Hepatocyte (in vitro differentiated cells): ENCODE measurements at regions not wholly inside any gene's neighbourhood (a gene's known extent, or its start where the extent isn't known, plus 50 kb on each side); places are given as distances from the start of the nearest gene placed in this dataset.

ENCODE experiments used
- DNase-seq: peaks from one replicate; pipeline ENCODE4 v3.0.0-alpha.2; 2016; ENCODE audit warnings: low spot score
- H2AFZ ChIP-seq: fragments of 200-600 bp; sonication (generic); 2 replicates; pipeline ENCODE4 v1.6.0; 2016; ENCODE audit warnings: antibody characterized with exemption, mild to moderate bottlenecking
- H3K27ac ChIP-seq: fragments of 200-600 bp; sonication (generic); 2 replicates; pipeline ENCODE4 v1.5.1; 2016; ENCODE audit warnings: mild to moderate bottlenecking
- H3K27me3 ChIP-seq: fragments of 200-600 bp; sonication (generic); 2 replicates; pipeline ENCODE4 v1.6.1; 2016
- H3K36me3 ChIP-seq: fragments of 200-600 bp; sonication (generic); replicated peaks from 2 replicates; pipeline ENCODE4 v1.5.1; 2016; ENCODE audit warnings: low read depth; ENCODE audit not compliant: insufficient read depth
- H3K4me1 ChIP-seq: fragments of 200-600 bp; sonication (generic); 2 replicates; pipeline ENCODE4 v1.5.1; 2016; ENCODE audit warnings: mild to moderate bottlenecking, moderate library complexity; ENCODE audit not compliant: insufficient read depth
- H3K4me2 ChIP-seq: fragments of 200-600 bp; sonication (generic); 2 replicates; pipeline ENCODE4 v1.6.0; 2016
- H3K4me3 ChIP-seq: fragments of 200-600 bp; sonication (generic); 2 replicates; pipeline ENCODE4 v1.5.1; 2016; ENCODE audit warnings: mild to moderate bottlenecking
- H3K79me2 ChIP-seq: fragments of 200-600 bp; sonication (generic); 2 replicates; pipeline ENCODE4 v1.6.0; 2017; ENCODE audit warnings: mild to moderate bottlenecking
- H3K9me2 ChIP-seq: fragments of 200-600 bp; sonication (generic); replicated peaks from 2 replicates; pipeline ENCODE4 v1.6.0; 2017; ENCODE audit warnings: mild to moderate bottlenecking; ENCODE audit not compliant: insufficient read depth
- H3K9me3 ChIP-seq: fragments of 200-600 bp; sonication (generic); 2 replicates; pipeline ENCODE4 v1.5.1; 2016; ENCODE audit warnings: low read depth, mild to moderate bottlenecking
- H4K20me1 ChIP-seq: fragments of 200-600 bp; sonication (generic); 2 replicates; pipeline ENCODE4 v1.6.0; 2016; ENCODE audit warnings: mild to moderate bottlenecking; ENCODE audit not compliant: insufficient read depth, poor library complexity, severe bottlenecking
- CTCF ChIP-seq: fragments of 200-600 bp; sonication (generic); IDR thresholded peaks from 2 replicates; pipeline ENCODE4 v1.5.1; 2016; ENCODE audit warnings: antibody characterized with exemption, mild to moderate bottlenecking; ENCODE audit not compliant: poor library complexity
- EZH2 ChIP-seq: fragments of 200-600 bp; sonication (generic); IDR thresholded peaks from 2 replicates; pipeline ENCODE4 v1.6.1; 2016; ENCODE audit warnings: antibody characterized with exemption, mild to moderate bottlenecking, borderline replicate concordance
- EZH2phosphoT487 ChIP-seq: fragments of 200-600 bp; sonication (generic); IDR thresholded peaks from one replicate; pipeline ENCODE4 v1.6.1; 2018; ENCODE audit warnings: antibody characterized with exemption, mild to moderate bottlenecking, low read depth, moderate library complexity; ENCODE audit not compliant: unreplicated experiment, severe bottlenecking
- WGBS: methylation state at CpG from one replicate; pipeline ENCODE4 v1.1.6; 2016; ENCODE audit warnings: low lambda C conversion rate; ENCODE audit errors: missing lambda C conversion rate; 5-methylcytosine and 5-hydroxymethylcytosine counted together

- H3K27me3 ChIP-seq, result no peaks in the 10 kb centered on the region
- no peak for DNase-seq
- H4K20me1 ChIP-seq, result no peaks in the 10 kb centered on the region
- H3K79me2 ChIP-seq, result no peaks in the 10 kb centered on the region
- H3K9me3 ChIP-seq, result no peaks in the 10 kb centered on the region
- H2AFZ ChIP-seq, result no peak overlapping the region
- H3K9me2 ChIP-seq, result no peaks in the 10 kb centered on the region
- TF ChIP-seq EZH2 (no peak), EZH2phosphoT487 (no peak), CTCF (no peak)
- 38% methylated on average over 2 of the region's 2 CpGs for WGBS
- H3K27ac ChIP-seq, result no peak overlapping the region
- H3K4me2 ChIP-seq, result no peak overlapping the region
- no peaks in the 10 kb centered on the region for H3K36me3 ChIP-seq
- H3K4me3 ChIP-seq, result no peak overlapping the region
- peaks cover 7% of the 10 kb centered on the region for H3K4me1 ChIP-seq
Measured at GRCh38 chr15:87712211-87712610, 544.3 kb downstream of the NTRK3 start.

- no peaks in the 10 kb centered on the region for H3K9me2 ChIP-seq
- no peaks in the 10 kb centered on the region for H3K9me3 ChIP-seq
- H3K4me2 ChIP-seq, result peak overlapping the region; percentile 48
- DNase-seq, result no peak
- no peak overlapping the region for H2AFZ ChIP-seq
- H3K79me2 ChIP-seq, result no peaks in the 10 kb centered on the region
- H3K27ac ChIP-seq, result peak overlapping the region; percentile 13
- no peaks in the 10 kb centered on the region for H4K20me1 ChIP-seq
- WGBS, result 31% methylated on average over 6 of the region's 6 CpGs
- TF ChIP-seq EZH2phosphoT487, result no peak
- TF ChIP-seq EZH2, result no peak
- no peak for TF ChIP-seq CTCF
- no peaks in the 10 kb centered on the region for H3K27me3 ChIP-seq
- no peak overlapping the region for H3K4me3 ChIP-seq
- peaks cover 7% of the 10 kb centered on the region for H3K4me1 ChIP-seq
- H3K36me3 ChIP-seq, result no peaks in the 10 kb centered on the region
Measured at GRCh38 chr15:87711026-87711425, 545.5 kb downstream of the NTRK3 start.

GRCh38 chr15:87710406-87710805, 546.1 kb downstream of the NTRK3 start:
- Histone ChIP-seq H3K4me2 (no peak overlapping the region), H3K79me2 (no peaks in the 10 kb centered on the region), H3K9me2 (no peaks in the 10 kb centered on the region), H3K9me3 (no peaks in the 10 kb centered on the region), H3K36me3 (no peaks in the 10 kb centered on the region), H2AFZ (no peak overlapping the region), H3K27ac (peak overlapping the region; percentile 47), H3K4me3 (no peak overlapping the region), H4K20me1 (no peaks in the 10 kb centered on the region), H3K4me1 (peaks cover 7% of the 10 kb centered on the region), H3K27me3 (no peaks in the 10 kb centered on the region)
- DNase-seq, result peak; percentile 39
- TF ChIP-seq CTCF (no peak), EZH2phosphoT487 (no peak), EZH2 (no peak)
- 58% methylated on average over 7 of the region's 7 CpGs for WGBS

- H2AFZ ChIP-seq, result no peak overlapping the region
- H3K4me1 ChIP-seq, result peaks cover 7% of the 10 kb centered on the region
- WGBS, result 75% methylated on average over 5 of the region's 5 CpGs
- no peaks in the 10 kb centered on the region for H3K79me2 ChIP-seq
- H4K20me1 ChIP-seq, result no peaks in the 10 kb centered on the region
- no peak for DNase-seq
- no peaks in the 10 kb centered on the region for H3K36me3 ChIP-seq
- no peak overlapping the region for H3K4me3 ChIP-seq
- H3K27me3 ChIP-seq, result no peaks in the 10 kb centered on the region
- no peaks in the 10 kb centered on the region for H3K9me2 ChIP-seq
- H3K9me3 ChIP-seq, result no peaks in the 10 kb centered on the region
- no peak overlapping the region for H3K27ac ChIP-seq
- no peak for TF ChIP-seq EZH2
- TF ChIP-seq EZH2phosphoT487, result no peak
- no peak for TF ChIP-seq CTCF
- no peak overlapping the region for H3K4me2 ChIP-seq
Measured at GRCh38 chr15:87707566-87708130, 548.9 kb downstream of the NTRK3 start.
